Endothelial cell of umbilical vein (primary cell): ENCODE measurements at regions not wholly inside any gene's neighbourhood (a gene's known extent, or its start where the extent isn't known, plus 50 kb on each side); places are given as distances from the start of the nearest gene placed in this dataset.

Source experiments
- EZH2 ChIP-seq: IDR thresholded peaks from 2 replicates; pipeline ENCODE4 v1.6.1; 2012; ENCODE audit warnings: borderline replicate concordance, low read depth, mild to moderate bottlenecking, moderate library complexity, low read length, inconsistent platforms; ENCODE audit not compliant: severe bottlenecking
- MYC ChIP-seq: IDR thresholded peaks from one replicate; pipeline ENCODE4 v1.6.1; 2011; ENCODE audit warnings: mild to moderate bottlenecking, low read depth, low read length
- POLR2A ChIP-seq: IDR thresholded peaks from 2 replicates; pipeline ENCODE4 v1.6.1; 2012; ENCODE audit warnings: low read depth, mild to moderate bottlenecking, control low read depth, low read length
- POLR2AphosphoS5 ChIP-seq: IDR thresholded peaks from 2 replicates; pipeline ENCODE4 v1.6.1; 2012; ENCODE audit warnings: low read depth, mild to moderate bottlenecking, control low read depth, low read length, moderate library complexity; ENCODE audit not compliant: insufficient read depth
- TF ChIP-seq, protein P1 (sequence below), 2 donors: IDR thresholded peaks; 1 replicate in 1 of 2; 2 replicates in 1 of 2; pipeline ENCODE4 v1.5.1; 2011; ENCODE audit warnings: low read length in 2 of 2, mild to moderate bottlenecking in 2 of 2, moderate library complexity in 2 of 2, control low read depth in 1 of 2, inconsistent platforms in 1 of 2, low read depth in 1 of 2; ENCODE audit not compliant: insufficient read depth in 1 of 2; ENCODE audit errors: extremely low read depth in 1 of 2
- TF ChIP-seq, protein P2 (sequence below): IDR thresholded peaks from 2 replicates; pipeline ENCODE4 v1.6.1; 2011; ENCODE audit not compliant: insufficient read depth, insufficient read length

DNA sequence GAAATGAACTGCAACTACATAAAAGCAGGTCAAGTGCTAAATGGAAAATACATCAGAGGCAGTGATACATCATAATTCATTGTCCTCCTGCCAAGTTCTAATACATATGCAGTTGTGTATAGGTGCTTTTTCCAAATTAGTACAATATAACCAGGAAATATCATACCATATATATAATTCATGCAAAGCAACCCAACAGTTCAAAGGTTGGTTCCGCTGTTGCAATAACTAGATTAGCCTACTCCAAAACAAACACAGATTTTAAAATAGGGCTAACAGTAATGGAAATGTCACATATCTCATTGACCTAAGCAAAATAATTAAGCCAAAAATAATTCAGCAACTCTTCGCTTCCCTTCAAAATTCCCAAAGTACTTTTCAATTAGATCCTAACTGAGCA lies 88.9 kb upstream of the NEBL start:
- TF ChIP-seq, protein P1, sequence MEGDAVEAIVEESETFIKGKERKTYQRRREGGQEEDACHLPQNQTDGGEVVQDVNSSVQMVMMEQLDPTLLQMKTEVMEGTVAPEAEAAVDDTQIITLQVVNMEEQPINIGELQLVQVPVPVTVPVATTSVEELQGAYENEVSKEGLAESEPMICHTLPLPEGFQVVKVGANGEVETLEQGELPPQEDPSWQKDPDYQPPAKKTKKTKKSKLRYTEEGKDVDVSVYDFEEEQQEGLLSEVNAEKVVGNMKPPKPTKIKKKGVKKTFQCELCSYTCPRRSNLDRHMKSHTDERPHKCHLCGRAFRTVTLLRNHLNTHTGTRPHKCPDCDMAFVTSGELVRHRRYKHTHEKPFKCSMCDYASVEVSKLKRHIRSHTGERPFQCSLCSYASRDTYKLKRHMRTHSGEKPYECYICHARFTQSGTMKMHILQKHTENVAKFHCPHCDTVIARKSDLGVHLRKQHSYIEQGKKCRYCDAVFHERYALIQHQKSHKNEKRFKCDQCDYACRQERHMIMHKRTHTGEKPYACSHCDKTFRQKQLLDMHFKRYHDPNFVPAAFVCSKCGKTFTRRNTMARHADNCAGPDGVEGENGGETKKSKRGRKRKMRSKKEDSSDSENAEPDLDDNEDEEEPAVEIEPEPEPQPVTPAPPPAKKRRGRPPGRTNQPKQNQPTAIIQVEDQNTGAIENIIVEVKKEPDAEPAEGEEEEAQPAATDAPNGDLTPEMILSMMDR (IDR thresholded peaks at IDR 0.05; ENCODE audit: extremely low read depth in 1 of 2, insufficient read depth in 1 of 2, low read depth in 1 of 2, low read length in 2 of 2): no peak
- TF ChIP-seq MYC: no peak
- no peak for TF ChIP-seq EZH2
- TF ChIP-seq, protein P2, sequence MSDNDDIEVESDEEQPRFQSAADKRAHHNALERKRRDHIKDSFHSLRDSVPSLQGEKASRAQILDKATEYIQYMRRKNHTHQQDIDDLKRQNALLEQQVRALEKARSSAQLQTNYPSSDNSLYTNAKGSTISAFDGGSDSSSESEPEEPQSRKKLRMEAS: no peak
- no peak for TF ChIP-seq POLR2A
- no peak for TF ChIP-seq POLR2AphosphoS5
